Fibroblast of lung (primary cell): ENCODE measurements at regions not wholly inside any gene's neighbourhood (a gene's known extent, or its start where the extent isn't known, plus 50 kb on each side); places are given as distances from the start of the nearest gene placed in this dataset.

Source experiments
- CTCF ChIP-seq, 2 donors: IDR thresholded peaks in 1 of 2; conservative IDR thresholded peaks in 1 of 2; 1 replicate in 1 of 2; 2 replicates in 1 of 2; pipeline ENCODE4 v1.5.1; 2011 to 2012; ENCODE audit warnings: low read length in 2 of 2, control low read depth in 1 of 2, inconsistent platforms in 1 of 2, low read depth in 1 of 2, mild to moderate bottlenecking in 1 of 2
- EZH2 ChIP-seq: IDR thresholded peaks from 2 replicates; pipeline ENCODE4 v1.5.1; 2012; ENCODE audit warnings: low read length, control low read depth, mild to moderate bottlenecking; ENCODE audit errors: missing control alignments

- no peak for TF ChIP-seq CTCF (conservative IDR thresholded peaks at IDR 0.05 in 1 of 2, IDR thresholded peaks at IDR 0.05 in 1 of 2; ENCODE audit: low read depth in 1 of 2, low read length in 2 of 2)
- TF ChIP-seq EZH2, result no peak
These were observed 471.1 kb upstream of the WWC1 start for GRCh38 chr5:167820101-167820990.
